Loucy (cell line): ENCODE measurements at regions not wholly inside any gene's neighbourhood (a gene's known extent, or its start where the extent isn't known, plus 50 kb on each side); places are given as distances from the start of the nearest gene placed in this dataset.
"Not testable (repeated sequence)": the region's sequence is repeated elsewhere in the genome, so short reads cannot be mapped to it uniquely, and the experiment has no call there.

Experiments used
- EZH2phosphoT487 ChIP-seq: fragments of 200-600 bp; IDR thresholded peaks from 2 replicates; pipeline ENCODE4 v1.6.1; 2018; ENCODE audit warnings: antibody characterized with exemption, mild to moderate bottlenecking, moderate library complexity, borderline replicate concordance
- TF ChIP-seq, protein P1 (sequence below): fragments of 200-600 bp; sonication (generic); conservative IDR thresholded peaks from 2 replicates; pipeline ENCODE4 v1.5.1; 2014; ENCODE audit warnings: mild to moderate bottlenecking, antibody characterized with exemption, low read length

GRCh38 chr9:62843145-62843544, 1653.3 kb downstream of the SPATA31A7 start:
- TF ChIP-seq, protein P1, sequence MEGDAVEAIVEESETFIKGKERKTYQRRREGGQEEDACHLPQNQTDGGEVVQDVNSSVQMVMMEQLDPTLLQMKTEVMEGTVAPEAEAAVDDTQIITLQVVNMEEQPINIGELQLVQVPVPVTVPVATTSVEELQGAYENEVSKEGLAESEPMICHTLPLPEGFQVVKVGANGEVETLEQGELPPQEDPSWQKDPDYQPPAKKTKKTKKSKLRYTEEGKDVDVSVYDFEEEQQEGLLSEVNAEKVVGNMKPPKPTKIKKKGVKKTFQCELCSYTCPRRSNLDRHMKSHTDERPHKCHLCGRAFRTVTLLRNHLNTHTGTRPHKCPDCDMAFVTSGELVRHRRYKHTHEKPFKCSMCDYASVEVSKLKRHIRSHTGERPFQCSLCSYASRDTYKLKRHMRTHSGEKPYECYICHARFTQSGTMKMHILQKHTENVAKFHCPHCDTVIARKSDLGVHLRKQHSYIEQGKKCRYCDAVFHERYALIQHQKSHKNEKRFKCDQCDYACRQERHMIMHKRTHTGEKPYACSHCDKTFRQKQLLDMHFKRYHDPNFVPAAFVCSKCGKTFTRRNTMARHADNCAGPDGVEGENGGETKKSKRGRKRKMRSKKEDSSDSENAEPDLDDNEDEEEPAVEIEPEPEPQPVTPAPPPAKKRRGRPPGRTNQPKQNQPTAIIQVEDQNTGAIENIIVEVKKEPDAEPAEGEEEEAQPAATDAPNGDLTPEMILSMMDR, result not testable (repeated sequence)
- TF ChIP-seq EZH2phosphoT487, result not testable (repeated sequence)
